MM.1S (cell line): ENCODE measurements at regions not wholly inside any gene's neighbourhood (a gene's known extent, or its start where the extent isn't known, plus 50 kb on each side); places are given as distances from the start of the nearest gene placed in this dataset.

Source experiments
- EZH2 ChIP-seq: fragments of 300-600 bp; sonication (generic); optimal IDR thresholded peaks from 2 replicates; pipeline ENCODE3; 2017; ENCODE audit warnings: low read depth, mild to moderate bottlenecking, antibody characterized with exemption, low read length, mixed read lengths
- TF ChIP-seq, protein P1 (sequence below): fragments of 300-600 bp; sonication (generic); IDR thresholded peaks from 2 replicates; pipeline ENCODE4 v1.5.1; 2016; ENCODE audit warnings: antibody characterized with exemption, low read length, mixed read lengths

DNA sequence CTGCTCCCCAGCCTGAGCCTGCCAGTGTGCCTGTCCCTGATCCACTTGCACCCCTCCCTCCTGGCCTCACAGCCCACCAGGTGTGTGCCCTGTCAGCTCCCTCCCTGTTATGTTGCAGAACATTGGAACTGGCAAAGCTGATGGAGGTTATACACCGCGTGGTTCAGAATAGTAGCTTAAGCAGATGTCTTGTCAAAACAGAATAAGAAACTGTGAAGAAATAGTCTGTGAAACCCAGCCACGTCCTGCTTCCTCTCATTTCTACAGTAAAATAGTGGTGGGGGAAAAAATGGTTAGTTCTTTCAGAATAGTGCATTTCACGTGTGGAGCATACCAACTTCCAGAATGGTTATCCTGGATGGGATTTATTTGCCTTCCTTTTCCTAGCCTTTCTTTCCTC lies 161.2 kb upstream of the NAV2 start:
- TF ChIP-seq, protein P1, sequence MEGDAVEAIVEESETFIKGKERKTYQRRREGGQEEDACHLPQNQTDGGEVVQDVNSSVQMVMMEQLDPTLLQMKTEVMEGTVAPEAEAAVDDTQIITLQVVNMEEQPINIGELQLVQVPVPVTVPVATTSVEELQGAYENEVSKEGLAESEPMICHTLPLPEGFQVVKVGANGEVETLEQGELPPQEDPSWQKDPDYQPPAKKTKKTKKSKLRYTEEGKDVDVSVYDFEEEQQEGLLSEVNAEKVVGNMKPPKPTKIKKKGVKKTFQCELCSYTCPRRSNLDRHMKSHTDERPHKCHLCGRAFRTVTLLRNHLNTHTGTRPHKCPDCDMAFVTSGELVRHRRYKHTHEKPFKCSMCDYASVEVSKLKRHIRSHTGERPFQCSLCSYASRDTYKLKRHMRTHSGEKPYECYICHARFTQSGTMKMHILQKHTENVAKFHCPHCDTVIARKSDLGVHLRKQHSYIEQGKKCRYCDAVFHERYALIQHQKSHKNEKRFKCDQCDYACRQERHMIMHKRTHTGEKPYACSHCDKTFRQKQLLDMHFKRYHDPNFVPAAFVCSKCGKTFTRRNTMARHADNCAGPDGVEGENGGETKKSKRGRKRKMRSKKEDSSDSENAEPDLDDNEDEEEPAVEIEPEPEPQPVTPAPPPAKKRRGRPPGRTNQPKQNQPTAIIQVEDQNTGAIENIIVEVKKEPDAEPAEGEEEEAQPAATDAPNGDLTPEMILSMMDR = no peak
- no peak for TF ChIP-seq EZH2
